HG03060 (cell line): ENCODE measurements at regions not wholly inside any gene's neighbourhood (a gene's known extent, or its start where the extent isn't known, plus 50 kb on each side); places are given as distances from the start of the nearest gene placed in this dataset.
"Not testable (repeated sequence)": the region's sequence is repeated elsewhere in the genome, so short reads cannot be mapped to it uniquely, and the experiment has no call there.

Experiments used
- ATAC-seq: cut with Tn5 transposase; IDR thresholded peaks from one replicate; pipeline ENCODE4 v1.9.1; 2021; ENCODE audit warnings: low read depth, moderate number of reproducible peaks; ENCODE audit not compliant: unreplicated experiment

- no peak for ATAC-seq
Measured at GRCh38 chr3:35275768-35276167, 363.6 kb upstream of the ARPP21 start.

- no peak for ATAC-seq
Measured at GRCh38 chr3:35276568-35276967, 362.8 kb upstream of the ARPP21 start.

GRCh38 chr3:35291471-35292236, 347.7 kb upstream of the ARPP21 start:
- no peak for ATAC-seq

GRCh38 chr3:35292568-35292967, 346.8 kb upstream of the ARPP21 start:
- ATAC-seq, result no peak

- no peak for ATAC-seq
Measured at GRCh38 chr3:35295906-35296305, 343.4 kb upstream of the ARPP21 start.

GRCh38 chr3:35296533-35296932, 342.8 kb upstream of the ARPP21 start:
- ATAC-seq, result no peak

- not testable (repeated sequence) for ATAC-seq
Measured at GRCh38 chr3:35296944-35297343, 342.4 kb upstream of the ARPP21 start.

GRCh38 chr3:35305406-35305805, 333.9 kb upstream of the ARPP21 start:
- no peak for ATAC-seq

GRCh38 chr3:35307296-35307695, 332.0 kb upstream of the ARPP21 start:
- ATAC-seq, result no peak

- ATAC-seq, result not testable (repeated sequence)
Measured at GRCh38 chr3:35316841-35317240, 322.5 kb upstream of the ARPP21 start.

GRCh38 chr3:35320646-35321407, 318.5 kb upstream of the ARPP21 start:
- ATAC-seq, result no peak

GRCh38 chr3:35322070-35322469, 317.3 kb upstream of the ARPP21 start:
- no peak for ATAC-seq

GRCh38 chr3:35335703-35336102, 303.6 kb upstream of the ARPP21 start:
- ATAC-seq, result no peak

- ATAC-seq, result no peak
Measured at GRCh38 chr3:35336601-35337000, 302.7 kb upstream of the ARPP21 start.

GRCh38 chr3:35338186-35338585, 301.1 kb upstream of the ARPP21 start:
- ATAC-seq, result no peak

- no peak for ATAC-seq
Measured at GRCh38 chr3:35380196-35380595, 259.1 kb upstream of the ARPP21 start.

- no peak for ATAC-seq
Measured at GRCh38 chr3:35383216-35383615, 256.1 kb upstream of the ARPP21 start.

- no peak for ATAC-seq
Measured at GRCh38 chr3:35383719-35384555, 255.4 kb upstream of the ARPP21 start.

- ATAC-seq, result no peak
Measured at GRCh38 chr3:35385271-35385670, 254.1 kb upstream of the ARPP21 start.

- no peak for ATAC-seq
Measured at GRCh38 chr3:35389907-35390306, 249.4 kb upstream of the ARPP21 start.

- ATAC-seq, result no peak
Measured at GRCh38 chr3:35392187-35392586, 247.1 kb upstream of the ARPP21 start.
